ENCODE measurements at regions not wholly inside any gene's neighbourhood (a gene's known extent, or its start where the extent isn't known, plus 50 kb on each side); places are given as distances from the start of the nearest gene placed in this dataset.

DNA sequence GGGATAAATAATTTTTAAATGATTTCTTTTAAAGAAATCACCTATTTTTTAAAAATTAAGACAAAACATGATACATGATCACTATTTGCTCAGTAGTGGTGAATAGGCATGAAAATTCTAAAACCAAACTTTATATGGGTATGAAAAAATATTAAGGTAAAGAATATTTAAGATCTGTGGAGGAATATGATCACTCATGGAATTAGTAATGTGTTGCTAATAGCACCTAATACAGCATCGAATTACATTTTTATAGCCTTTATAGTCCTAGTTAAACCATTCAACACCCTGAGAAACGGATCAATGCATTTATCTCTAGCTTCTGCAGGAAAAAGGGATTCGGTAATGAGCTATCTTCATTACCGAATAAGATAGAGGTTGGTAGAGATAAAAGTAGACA lies 373.9 kb downstream of the LRRIQ3 start:
- Mint-ChIP-seq H3K4me3 (no peak overlapping the region), H3K36me3 (no peaks in the 10 kb centered on the region), H3K9me3 (peaks cover 6% of the 10 kb centered on the region), H3K27me3 (no peaks in the 10 kb centered on the region), H3K4me1 (ENCODE audit: low read depth in 2 of 2) (no peaks in the 10 kb centered on the region), H3K27ac (no peak overlapping the region)
- DNase-seq (ENCODE audit: low spot score) (no peak), ATAC-seq (no peak)

DNA sequence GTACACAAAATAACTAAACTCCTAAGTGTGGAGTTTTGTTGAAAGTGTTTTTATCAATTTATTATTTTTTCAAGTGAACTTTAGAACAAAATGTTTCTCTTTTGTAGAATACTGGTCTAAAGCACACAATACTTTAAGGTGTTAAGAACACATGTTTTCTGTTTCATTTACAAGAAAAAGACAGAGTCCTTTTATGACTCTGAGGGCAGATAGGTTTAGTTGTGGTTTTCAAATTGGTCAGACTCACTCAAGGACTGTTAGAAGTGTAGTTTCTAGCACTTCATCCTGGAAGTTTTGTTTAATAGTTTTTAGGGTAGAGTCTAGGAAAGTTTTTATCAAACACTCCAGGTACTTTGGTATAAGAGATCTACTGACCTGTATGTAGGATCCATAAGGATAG lies 376.5 kb downstream of the LRRIQ3 start:
- peaks cover 8% of the 10 kb centered on the region for H3K9me3 Mint-ChIP-seq
- DNase-seq (ENCODE audit: low spot score) (no peak), ATAC-seq (no peak)
- no peaks in the 10 kb centered on the region for H3K4me1 Mint-ChIP-seq (ENCODE audit: low read depth in 2 of 2)
- H3K36me3 Mint-ChIP-seq = peaks cover 3% of the 10 kb centered on the region
- H3K27me3 Mint-ChIP-seq = no peaks in the 10 kb centered on the region
- no peak overlapping the region for H3K27ac Mint-ChIP-seq
- no peak overlapping the region for H3K4me3 Mint-ChIP-seq

DNA sequence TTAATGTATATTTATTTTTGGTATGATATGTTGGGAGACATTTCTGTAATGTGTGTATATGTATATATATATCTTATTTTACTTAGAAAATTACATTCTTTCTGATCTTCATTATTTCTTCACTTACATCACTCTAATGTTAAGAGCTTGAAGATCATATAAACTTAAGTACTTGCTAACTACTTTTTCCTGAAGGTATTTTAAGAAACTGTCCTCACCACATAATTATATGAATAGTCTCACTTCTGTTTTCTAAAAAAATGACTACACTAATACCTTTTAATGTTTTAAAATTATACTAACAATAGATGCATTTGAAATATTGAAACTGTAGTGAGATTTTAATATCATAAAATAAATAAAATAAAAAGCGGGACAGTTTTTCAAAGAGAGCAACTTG lies 377.1 kb downstream of the LRRIQ3 start:
- peaks cover 10% of the 10 kb centered on the region for H3K36me3 Mint-ChIP-seq
- ATAC-seq (no peak), DNase-seq (ENCODE audit: low spot score) (no peak)
- peaks cover 11% of the 10 kb centered on the region for H3K9me3 Mint-ChIP-seq
- H3K4me3 Mint-ChIP-seq = no peak overlapping the region
- H3K27ac Mint-ChIP-seq = no peak overlapping the region
- no peaks in the 10 kb centered on the region for H3K27me3 Mint-ChIP-seq
- no peaks in the 10 kb centered on the region for H3K4me1 Mint-ChIP-seq (ENCODE audit: low read depth in 2 of 2)

DNA sequence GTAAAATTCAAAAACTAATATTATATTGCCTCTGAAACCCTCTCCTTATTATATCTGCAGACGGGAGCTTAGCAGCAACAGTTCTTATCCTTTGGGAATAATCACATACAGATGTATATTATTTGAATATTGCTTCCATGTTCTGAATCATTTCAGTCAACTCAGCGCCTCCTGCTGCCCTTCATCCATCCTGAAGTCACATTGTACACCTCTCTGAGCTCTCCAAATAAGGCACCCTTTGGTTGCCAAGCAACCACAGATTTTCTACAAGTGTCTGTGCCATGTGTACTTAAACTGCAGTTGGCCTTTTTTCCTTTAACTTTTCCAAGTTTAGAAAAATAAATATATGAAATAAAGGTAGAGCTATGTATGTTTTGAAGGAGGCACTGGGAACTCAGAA lies 384.3 kb downstream of the LRRIQ3 start:
- DNase-seq (ENCODE audit: low spot score) (no peak), ATAC-seq (no peak)
- Mint-ChIP-seq H3K4me1 (ENCODE audit: low read depth in 2 of 2) (no peaks in the 10 kb centered on the region), H3K36me3 (peaks cover 11% of the 10 kb centered on the region), H3K9me3 (peaks cover 37% of the 10 kb centered on the region), H3K27ac (no peak overlapping the region), H3K27me3 (no peaks in the 10 kb centered on the region), H3K4me3 (no peak overlapping the region)

DNA sequence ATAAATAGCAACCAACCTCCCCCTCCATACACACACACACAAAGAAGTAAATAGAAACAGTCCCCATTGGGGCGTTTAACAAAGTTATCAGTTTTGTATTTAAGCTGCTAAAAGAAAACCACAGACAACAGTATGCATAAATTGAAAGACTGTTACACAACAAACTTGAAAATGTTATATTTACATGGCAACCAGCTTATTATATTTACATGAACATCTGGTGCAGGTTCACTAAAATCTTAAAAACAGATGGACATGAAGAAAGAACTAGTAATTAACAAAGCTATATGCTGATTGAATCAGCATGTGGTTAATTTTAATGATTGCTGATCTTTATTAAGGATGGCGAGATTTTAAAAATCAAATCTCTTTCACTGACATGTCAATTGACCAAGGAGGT lies 384.7 kb downstream of the LRRIQ3 start:
- Mint-ChIP-seq H3K27me3 (no peaks in the 10 kb centered on the region), H3K9me3 (peaks cover 40% of the 10 kb centered on the region), H3K27ac (no peak overlapping the region), H3K4me1 (ENCODE audit: low read depth in 2 of 2) (no peaks in the 10 kb centered on the region), H3K36me3 (peaks cover 11% of the 10 kb centered on the region), H3K4me3 (no peak overlapping the region)
- DNase-seq (ENCODE audit: low spot score) = no peak
- no peak for ATAC-seq

DNA sequence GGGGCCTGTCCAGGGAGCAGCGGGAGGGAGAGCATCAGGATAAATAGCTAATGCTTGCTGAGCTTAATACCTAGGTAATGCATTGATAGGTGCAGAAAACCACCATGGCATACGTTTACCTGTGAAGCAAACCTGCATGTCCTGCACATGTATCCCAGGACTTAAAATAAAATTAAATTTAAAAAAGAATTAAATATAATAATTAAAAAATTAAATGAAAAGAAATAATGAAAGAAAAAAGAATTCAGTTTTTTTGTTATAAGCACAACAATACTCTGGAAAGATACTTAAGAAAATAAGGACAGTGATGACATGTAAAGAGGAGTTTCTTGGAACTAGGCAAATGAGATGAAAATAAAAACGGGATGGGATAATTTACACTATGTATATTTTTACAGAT lies 386.2 kb downstream of the LRRIQ3 start:
- Mint-ChIP-seq H3K36me3 (peaks cover 10% of the 10 kb centered on the region), H3K27me3 (no peaks in the 10 kb centered on the region), H3K9me3 (peaks cover 39% of the 10 kb centered on the region), H3K4me3 (no peak overlapping the region), H3K27ac (no peak overlapping the region), H3K4me1 (ENCODE audit: low read depth in 2 of 2) (no peaks in the 10 kb centered on the region)
- DNase-seq (ENCODE audit: low spot score) (no peak), ATAC-seq (no peak)

DNA sequence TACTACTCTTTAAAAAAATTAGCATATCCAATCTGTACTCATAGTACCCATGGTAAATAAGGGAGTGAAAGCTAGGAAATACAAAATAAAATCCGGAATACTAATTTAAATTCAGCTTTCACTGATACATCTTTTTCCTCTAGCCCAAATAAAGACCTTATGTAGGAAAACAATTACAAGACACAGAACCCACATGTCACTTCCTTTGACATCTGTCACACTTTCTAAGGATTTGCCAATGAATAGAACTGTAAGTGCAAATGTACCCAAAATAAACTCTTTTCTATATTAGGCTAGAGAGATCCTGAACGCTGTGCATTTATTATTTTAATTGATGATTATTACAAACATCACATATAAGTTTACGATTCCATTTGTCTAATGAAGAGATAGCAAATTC lies 393.0 kb downstream of the LRRIQ3 start:
- no peak for ATAC-seq
- peaks cover 0 to 3% of the 10 kb centered on the region in 2 donors for H3K4me1 Mint-ChIP-seq (ENCODE audit: low read depth in 2 of 2)
- no peaks in the 10 kb centered on the region for H3K27me3 Mint-ChIP-seq
- DNase-seq (ENCODE audit: low spot score) = no peak
- H3K9me3 Mint-ChIP-seq = peaks cover 11% of the 10 kb centered on the region
- no peak overlapping the region for H3K27ac Mint-ChIP-seq
- no peaks in the 10 kb centered on the region for H3K36me3 Mint-ChIP-seq
- H3K4me3 Mint-ChIP-seq = no peak overlapping the region

DNA sequence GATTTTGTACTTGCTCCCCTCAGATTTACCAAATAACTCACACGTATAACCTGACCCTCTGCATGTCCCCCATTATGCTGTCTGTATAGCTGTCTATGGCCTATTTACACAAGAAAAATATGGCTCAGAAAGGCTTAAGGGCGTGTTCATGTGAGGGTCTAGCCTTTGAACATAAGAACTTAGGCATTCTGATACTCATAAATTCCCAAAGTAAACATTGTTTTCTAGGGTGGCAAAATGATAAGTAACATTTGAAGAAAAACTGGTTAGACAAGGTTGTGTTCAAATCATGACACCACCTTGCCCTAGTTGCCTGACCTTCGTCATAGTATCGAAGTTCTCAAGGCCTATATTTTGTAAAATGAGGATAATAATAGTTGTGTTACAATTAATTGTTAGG lies 394.6 kb downstream of the LRRIQ3 start:
- Mint-ChIP-seq H3K27ac (no peak overlapping the region), H3K4me3 (no peak overlapping the region), H3K27me3 (no peaks in the 10 kb centered on the region), H3K36me3 (no peaks in the 10 kb centered on the region), H3K4me1 (ENCODE audit: low read depth in 2 of 2) (peaks cover 0 to 3% of the 10 kb centered on the region in 2 donors), H3K9me3 (peaks cover 6% of the 10 kb centered on the region)
- DNase-seq (ENCODE audit: low spot score) = no peak
- ATAC-seq = no peak

DNA sequence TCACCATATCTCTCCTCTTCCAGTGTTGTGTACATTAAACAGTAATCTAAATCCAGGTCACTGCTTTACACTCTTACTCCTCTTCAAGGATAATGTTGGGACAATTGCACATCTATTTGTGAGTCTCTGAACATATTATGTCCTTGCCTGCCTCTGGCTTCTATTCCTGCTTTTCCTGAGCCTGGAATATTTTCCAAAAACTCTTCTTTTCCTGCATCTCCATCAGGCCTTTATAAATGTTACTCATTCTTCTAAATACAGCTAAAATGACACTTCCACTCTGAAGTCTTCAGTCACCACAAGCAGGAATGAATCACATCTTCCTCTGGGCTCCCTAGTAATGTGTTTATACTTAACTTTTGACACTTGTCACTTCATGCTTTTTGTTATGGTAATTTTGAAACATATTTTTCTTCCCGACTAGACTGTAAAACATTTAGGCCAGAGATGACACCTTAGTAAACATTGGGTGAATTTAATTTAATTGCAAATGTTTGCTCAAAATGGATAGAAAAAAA lies 396.0 kb downstream of the LRRIQ3 start:
- Mint-ChIP-seq H3K27me3 (no peaks in the 10 kb centered on the region), H3K27ac (no peak overlapping the region), H3K9me3 (peaks cover 8% of the 10 kb centered on the region), H3K36me3 (no peaks in the 10 kb centered on the region), H3K4me3 (no peak overlapping the region), H3K4me1 (ENCODE audit: low read depth in 2 of 2) (peaks cover 0 to 3% of the 10 kb centered on the region in 2 donors)
- no peak for ATAC-seq
- no peak for DNase-seq (ENCODE audit: low spot score)

DNA sequence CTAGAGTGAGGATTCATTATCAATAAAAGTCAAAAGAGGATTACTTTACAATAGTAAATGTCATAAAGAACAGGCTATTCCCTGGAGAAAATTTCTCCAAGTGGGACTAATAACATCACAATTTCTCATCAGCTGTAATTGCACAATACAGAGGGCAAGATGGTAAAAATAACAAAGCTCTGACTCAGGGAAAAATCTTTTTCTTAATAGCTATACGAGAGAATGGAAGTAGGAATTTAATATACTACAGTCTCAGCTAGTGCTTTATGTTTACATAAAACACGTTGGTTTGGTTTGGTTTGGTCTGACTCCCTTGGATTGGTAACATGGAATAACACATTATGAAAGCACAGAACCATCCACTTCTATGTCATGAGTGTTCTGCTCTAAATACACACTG lies 397.6 kb downstream of the LRRIQ3 start:
- H3K9me3 Mint-ChIP-seq = peaks cover 8% of the 10 kb centered on the region
- DNase-seq (ENCODE audit: low spot score) = no peak
- no peaks in the 10 kb centered on the region for H3K36me3 Mint-ChIP-seq
- no peak overlapping the region for H3K27ac Mint-ChIP-seq
- H3K4me3 Mint-ChIP-seq = no peak overlapping the region
- H3K4me1 Mint-ChIP-seq (ENCODE audit: low read depth in 2 of 2) = peaks cover 0 to 3% of the 10 kb centered on the region in 2 donors
- no peak for ATAC-seq
- no peaks in the 10 kb centered on the region for H3K27me3 Mint-ChIP-seq

DNA sequence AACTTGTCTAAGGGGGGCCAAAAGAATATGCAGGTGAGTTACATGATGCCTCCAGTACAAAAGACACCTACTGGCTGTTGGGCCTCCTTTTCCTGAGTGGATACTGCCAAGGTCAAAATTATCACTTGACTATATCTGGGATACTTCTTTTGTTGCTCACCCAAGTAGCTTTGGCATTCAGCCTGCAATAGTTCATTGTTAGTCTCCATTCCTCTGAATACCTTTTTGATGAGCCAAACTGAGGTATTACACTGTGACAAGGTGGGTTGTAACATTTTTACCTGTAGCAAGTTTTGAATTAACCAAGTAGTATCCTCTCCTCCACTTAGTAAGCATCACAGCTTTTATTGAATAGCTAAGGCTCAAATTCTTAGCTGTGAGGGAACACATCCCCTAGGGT lies 408.0 kb downstream of the LRRIQ3 start:
- no peak for ATAC-seq

DNA sequence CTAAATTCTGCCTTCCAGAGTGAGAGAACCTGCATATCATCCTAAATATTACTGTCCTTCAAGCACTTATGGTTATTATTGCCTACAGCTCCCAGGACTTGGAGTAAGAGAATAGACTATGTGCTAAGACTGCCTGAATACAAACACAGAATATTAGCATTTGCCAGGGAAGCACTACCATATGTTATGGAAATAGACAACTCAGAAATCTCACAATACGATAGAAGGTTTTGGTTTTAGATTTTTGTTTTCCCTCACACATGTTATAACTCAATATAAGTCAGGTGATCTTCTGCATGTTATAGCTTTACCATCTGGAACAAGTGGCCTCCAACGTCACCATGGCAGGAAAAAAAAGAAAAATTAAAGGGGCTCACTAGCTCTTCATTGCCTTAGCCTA lies 413.9 kb downstream of the LRRIQ3 start:
- Mint-ChIP-seq H3K36me3 (no peaks in the 10 kb centered on the region), H3K4me1 (ENCODE audit: low read depth in 2 of 2) (no peaks in the 10 kb centered on the region), H3K9me3 (peaks cover 10% of the 10 kb centered on the region), H3K27ac (no peak overlapping the region), H3K4me3 (no peak overlapping the region), H3K27me3 (no peaks in the 10 kb centered on the region)
- ATAC-seq (no peak), DNase-seq (ENCODE audit: low spot score) (no peak)

More for the DNA sequence above, 408.0 kb downstream of the LRRIQ3 start:
- Mint-ChIP-seq H3K9me3 (peaks cover 14% of the 10 kb centered on the region), H3K27ac (no peak overlapping the region), H3K4me3 (no peak overlapping the region), H3K4me1 (ENCODE audit: low read depth in 2 of 2) (no peaks in the 10 kb centered on the region), H3K36me3 (no peaks in the 10 kb centered on the region), H3K27me3 (no peaks in the 10 kb centered on the region)
- DNase-seq (ENCODE audit: low spot score) = no peak

DNA sequence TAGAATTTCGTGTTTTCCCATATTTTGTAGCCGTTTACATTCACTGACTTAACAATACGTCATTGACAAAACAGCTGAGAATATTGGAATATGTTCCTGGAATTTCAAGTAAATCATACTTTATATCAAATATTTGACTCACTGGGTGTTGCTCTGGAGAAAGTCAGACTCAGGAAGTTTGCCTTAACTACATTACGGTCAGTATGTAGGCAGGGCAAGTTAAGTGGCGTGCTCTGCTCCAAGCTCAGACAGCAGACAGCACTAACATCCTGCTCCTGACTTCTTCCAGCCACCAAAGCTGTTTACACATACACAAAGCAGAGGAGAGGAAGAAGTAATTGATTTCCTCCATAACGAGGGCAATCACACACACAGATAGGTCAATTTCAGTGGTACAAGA lies 414.6 kb downstream of the LRRIQ3 start:
- no peak for DNase-seq (ENCODE audit: low spot score)
- peaks cover 16% of the 10 kb centered on the region for H3K9me3 Mint-ChIP-seq
- no peaks in the 10 kb centered on the region for H3K4me1 Mint-ChIP-seq (ENCODE audit: low read depth in 2 of 2)
- no peaks in the 10 kb centered on the region for H3K36me3 Mint-ChIP-seq
- H3K27ac Mint-ChIP-seq = no peak overlapping the region
- no peak for ATAC-seq
- no peak overlapping the region for H3K4me3 Mint-ChIP-seq
- H3K27me3 Mint-ChIP-seq = no peaks in the 10 kb centered on the region

DNA sequence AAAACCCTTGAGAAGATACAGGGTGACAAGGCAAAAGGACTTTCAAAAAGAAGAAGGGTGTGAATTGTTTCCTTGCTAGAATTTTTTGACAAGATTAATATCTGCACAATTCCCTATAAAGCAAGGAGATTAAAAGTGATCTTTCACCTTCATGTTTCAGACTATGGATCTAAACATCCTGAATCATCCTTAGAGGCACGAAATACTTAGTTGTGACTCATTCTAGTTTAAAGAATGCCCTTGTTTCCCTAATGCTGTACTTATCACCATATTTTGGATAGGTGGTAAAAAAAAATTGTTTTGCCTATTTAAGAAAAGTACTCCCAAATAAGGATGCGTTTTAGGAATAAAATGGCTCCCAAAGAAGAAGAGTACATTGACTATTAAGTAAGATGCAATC lies 415.1 kb downstream of the LRRIQ3 start:
- DNase-seq (ENCODE audit: low spot score) = no peak
- ATAC-seq = no peak
- no peak overlapping the region for H3K4me3 Mint-ChIP-seq
- H3K27me3 Mint-ChIP-seq = no peaks in the 10 kb centered on the region
- H3K4me1 Mint-ChIP-seq (ENCODE audit: low read depth in 2 of 2) = no peaks in the 10 kb centered on the region
- no peaks in the 10 kb centered on the region for H3K36me3 Mint-ChIP-seq
- no peak overlapping the region for H3K27ac Mint-ChIP-seq
- peaks cover 17% of the 10 kb centered on the region for H3K9me3 Mint-ChIP-seq

DNA sequence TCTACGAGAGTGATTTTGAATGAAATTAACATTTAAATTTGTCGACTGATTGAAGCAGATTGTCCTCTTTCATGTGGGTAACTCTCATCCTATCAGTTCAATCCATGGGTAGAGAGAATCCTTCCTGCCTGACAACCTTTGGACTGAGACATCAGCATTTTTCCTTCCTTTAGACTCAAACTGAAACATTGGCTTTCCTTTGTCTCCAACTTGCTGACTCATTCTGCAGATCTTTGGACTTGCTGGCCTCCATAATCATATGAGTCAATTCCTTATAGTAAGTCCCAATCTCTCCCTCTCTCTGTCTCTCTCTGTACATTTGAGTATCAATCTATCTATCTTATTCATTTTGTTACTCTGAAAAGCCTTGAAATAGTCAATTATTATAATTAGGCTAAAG lies 416.7 kb downstream of the LRRIQ3 start:
- peaks cover 10% of the 10 kb centered on the region for H3K9me3 Mint-ChIP-seq
- DNase-seq (ENCODE audit: low spot score) = no peak
- H3K4me1 Mint-ChIP-seq (ENCODE audit: low read depth in 2 of 2) = no peaks in the 10 kb centered on the region
- no peaks in the 10 kb centered on the region for H3K27me3 Mint-ChIP-seq
- H3K27ac Mint-ChIP-seq = no peak overlapping the region
- no peaks in the 10 kb centered on the region for H3K36me3 Mint-ChIP-seq
- H3K4me3 Mint-ChIP-seq = no peak overlapping the region
- ATAC-seq = no peak

All from natural killer cell treated with Interleukin-12 subunit alpha and Interleukin-12 subunit beta and Interleukin-15 and Interleukin-18, amount 100 ng/mL, for 72 hours (primary cell).